Endodermal cell (in vitro differentiated cells): ENCODE measurements at regions not wholly inside any gene's neighbourhood (a gene's known extent, or its start where the extent isn't known, plus 50 kb on each side); places are given as distances from the start of the nearest gene placed in this dataset.

ENCODE experiments used
- DNase-seq: peaks from one replicate; pipeline ENCODE4 v3.0.0-alpha.2; 2017
- H3K27ac ChIP-seq: 2 replicates; pipeline ENCODE4 v1.5.1; 2013; ENCODE audit warnings: mild to moderate bottlenecking, low read depth, low read length, moderate library complexity
- H3K27me3 ChIP-seq: 2 replicates; pipeline ENCODE4 v1.6.1; 2013; ENCODE audit warnings: mild to moderate bottlenecking, low read length, moderate library complexity; ENCODE audit not compliant: insufficient read depth, control insufficient read depth, poor library complexity, severe bottlenecking
- H3K36me3 ChIP-seq: 2 replicates; pipeline ENCODE4 v1.7.0; 2013; ENCODE audit warnings: mild to moderate bottlenecking, low read length, moderate library complexity; ENCODE audit not compliant: control insufficient read depth, insufficient read depth
- H3K4me1 ChIP-seq: one replicate; pipeline ENCODE4 v1.7.0; 2013; ENCODE audit warnings: low read length; ENCODE audit not compliant: control insufficient read depth, insufficient read depth
- H3K4me3 ChIP-seq: 2 replicates; pipeline ENCODE4 v1.5.1; 2013; ENCODE audit warnings: mild to moderate bottlenecking, low read length, moderate library complexity
- H3K9ac ChIP-seq: 2 replicates; pipeline ENCODE4 v1.6.1; 2013; ENCODE audit warnings: mild to moderate bottlenecking, low read length, moderate library complexity; ENCODE audit not compliant: poor library complexity, severe bottlenecking; ENCODE audit errors: extremely low read depth
- H3K9me3 ChIP-seq: 2 replicates; pipeline ENCODE4 v1.6.1; 2013; ENCODE audit warnings: mild to moderate bottlenecking, low read length, moderate library complexity; ENCODE audit not compliant: control insufficient read depth
- H3K27ac Mint-ChIP-seq: 2 replicates; pipeline ENCODE4 v1.8.0; 2020; ENCODE audit warnings: mixed read lengths
- H3K27me3 Mint-ChIP-seq: 2 replicates; pipeline ENCODE4 v1.8.0; 2021; ENCODE audit warnings: mild to moderate bottlenecking, mixed read lengths; ENCODE audit not compliant: insufficient read depth
- H3K36me3 Mint-ChIP-seq: 2 replicates; pipeline ENCODE4 v1.8.0; 2020; ENCODE audit warnings: low read depth, mixed read lengths
- H3K4me1 Mint-ChIP-seq: 2 replicates; pipeline ENCODE4 v1.8.0; 2020; ENCODE audit warnings: mixed read lengths
- H3K4me3 Mint-ChIP-seq: 2 replicates; pipeline ENCODE4 v1.8.0; 2020; ENCODE audit warnings: mild to moderate bottlenecking, moderate library complexity, mixed read lengths
- H3K9me3 Mint-ChIP-seq: 2 replicates; pipeline ENCODE4 v1.8.0; 2020; ENCODE audit warnings: mild to moderate bottlenecking, mixed read lengths
- CTCF ChIP-seq: fragments of 200-600 bp; sonication (generic); conservative IDR thresholded peaks from 2 replicates; pipeline ENCODE4 v1.5.0; 2021; ENCODE audit warnings: antibody characterized with exemption, mild to moderate bottlenecking
- WGBS, 2 experiments: methylation state at CpG; one replicate each; pipeline versions ENCODE4 v1.1.5 to v1.1.7; 2013; ENCODE audit warnings: missing lambda C conversion rate in 2 of 2, mixed read lengths in 1 of 2; ENCODE audit not compliant: insufficient coverage in 1 of 2, insufficient read length in 1 of 2; 5-methylcytosine and 5-hydroxymethylcytosine counted together

GRCh38 chr3:76264911-76265310 is 479.6 kb upstream of the ZNF717 start:
- Histone ChIP-seq H3K9me3 (no peaks in the 10 kb centered on the region), H3K27me3 (no peaks in the 10 kb centered on the region), H3K4me1 (no peaks in the 10 kb centered on the region), H3K36me3 (no peaks in the 10 kb centered on the region), H3K9ac (no peak overlapping the region), H3K4me3 (no peak overlapping the region), H3K27ac (no peak overlapping the region)
- no peak for DNase-seq
- Mint-ChIP-seq H3K9me3 (no peaks in the 10 kb centered on the region), H3K4me3 (no peak overlapping the region), H3K27me3 (no peaks in the 10 kb centered on the region), H3K27ac (no peak overlapping the region), H3K4me1 (no peaks in the 10 kb centered on the region), H3K36me3 (no peaks in the 10 kb centered on the region)
- 87 to 88% methylated on average over 3 to 6 of the region's 6 CpGs for WGBS, 2 experiments
- TF ChIP-seq CTCF = no peak

- Mint-ChIP-seq H3K9me3 (no peaks in the 10 kb centered on the region), H3K27me3 (no peaks in the 10 kb centered on the region), H3K27ac (no peak overlapping the region), H3K36me3 (no peaks in the 10 kb centered on the region), H3K4me1 (no peaks in the 10 kb centered on the region), H3K4me3 (no peak overlapping the region)
- no peak for DNase-seq
- Histone ChIP-seq H3K27me3 (no peaks in the 10 kb centered on the region), H3K27ac (no peak overlapping the region), H3K9me3 (no peaks in the 10 kb centered on the region), H3K9ac (no peak overlapping the region), H3K36me3 (no peaks in the 10 kb centered on the region), H3K4me1 (no peaks in the 10 kb centered on the region), H3K4me3 (no peak overlapping the region)
- TF ChIP-seq CTCF = no peak
- 90 to 100% methylated on average over 1 of the region's 1 CpG for WGBS, 2 experiments
These were observed 481.2 kb upstream of the ZNF717 start for GRCh38 chr3:76266511-76266910.

GRCh38 chr3:76267851-76268380 is 482.6 kb upstream of the ZNF717 start:
- H3K4me3 ChIP-seq = no peak overlapping the region
- no peaks in the 10 kb centered on the region for H3K4me1 ChIP-seq
- no peaks in the 10 kb centered on the region for H3K36me3 ChIP-seq
- H3K27me3 Mint-ChIP-seq = no peaks in the 10 kb centered on the region
- H3K4me3 Mint-ChIP-seq = no peak overlapping the region
- H3K36me3 Mint-ChIP-seq = no peaks in the 10 kb centered on the region
- WGBS, 2 experiments = 89 to 100% methylated on average over 2 to 4 of the region's 4 CpGs
- no peaks in the 10 kb centered on the region for H3K27me3 ChIP-seq
- H3K27ac ChIP-seq = no peak overlapping the region
- no peaks in the 10 kb centered on the region for H3K9me3 ChIP-seq
- DNase-seq = no peak
- no peaks in the 10 kb centered on the region for H3K4me1 Mint-ChIP-seq
- H3K9ac ChIP-seq = no peak overlapping the region
- H3K27ac Mint-ChIP-seq = no peak overlapping the region
- no peak for TF ChIP-seq CTCF
- H3K9me3 Mint-ChIP-seq = no peaks in the 10 kb centered on the region
